Fibroblast of villous mesenchyme (primary cell): ENCODE measurements at regions not wholly inside any gene's neighbourhood (a gene's known extent, or its start where the extent isn't known, plus 50 kb on each side); places are given as distances from the start of the nearest gene placed in this dataset.
A peak's percentile ranks its signal among the peaks of the same experiment; 100 is the strongest.

ENCODE experiments used
- DNase-seq: peaks from one replicate; pipeline ENCODE4 v3.0.0-alpha.2; 2010; ENCODE audit warnings: low read depth
- H3K4me3 ChIP-seq: 2 replicates; pipeline ENCODE4 v1.5.1; 2011; ENCODE audit warnings: low read depth, mild to moderate bottlenecking, low read length
- CTCF ChIP-seq: IDR thresholded peaks from 2 replicates; pipeline ENCODE4 v1.5.1; 2012; ENCODE audit warnings: low read depth, mild to moderate bottlenecking, low read length; ENCODE audit not compliant: insufficient read depth

- H3K4me3 ChIP-seq: no peak overlapping the region
- DNase-seq: no peak
- TF ChIP-seq CTCF: no peak
Observed at GRCh38 chr1:62917314-62917713, 133.4 kb downstream of the ATG4C start.

- H3K4me3 ChIP-seq: no peak overlapping the region
- TF ChIP-seq CTCF: no peak
- DNase-seq: no peak
Observed at GRCh38 chr1:62917805-62918204, 133.9 kb downstream of the ATG4C start.

- no peak for DNase-seq
- H3K4me3 ChIP-seq: no peak overlapping the region
- no peak for TF ChIP-seq CTCF
Observed at GRCh38 chr1:62918700-62919099, 134.8 kb downstream of the ATG4C start.

- H3K4me3 ChIP-seq: no peak overlapping the region
- DNase-seq: no peak
- no peak for TF ChIP-seq CTCF
Observed at GRCh38 chr1:62922006-62922405, 138.1 kb downstream of the ATG4C start.

GRCh38 chr1:62924983-62925790 is 141.3 kb downstream of the ATG4C start:
- DNase-seq: no peak
- H3K4me3 ChIP-seq: no peak overlapping the region
- no peak for TF ChIP-seq CTCF

GRCh38 chr1:62926681-62927252 is 142.8 kb downstream of the ATG4C start:
- no peak overlapping the region for H3K4me3 ChIP-seq
- TF ChIP-seq CTCF: peak; percentile 15
- no peak for DNase-seq
